KBM-7 (cell line): ENCODE measurements at regions not wholly inside any gene's neighbourhood (a gene's known extent, or its start where the extent isn't known, plus 50 kb on each side); places are given as distances from the start of the nearest gene placed in this dataset.
"Not testable (repeated sequence)": the region's sequence is repeated elsewhere in the genome, so short reads cannot be mapped to it uniquely, and the experiment has no call there.

ENCODE experiments used
- DNase-seq: peaks from one replicate; pipeline ENCODE4 v3.0.0-alpha.2; 2015
- in situ Hi-C: fragments of 300-500 bp; cut with MboI; formaldehyde crosslinking; loops from 2 replicates; pipeline ENCODE4 v1.14.3; 2020; ENCODE audit warnings: low sequenced_read_pairs, low pct_unique_long_range_greater_than_20kb, mixed read lengths

GRCh38 chr12:127013197-127013596 is 1253.8 kb upstream of the TMEM132C start:
- no peak for DNase-seq
- in situ Hi-C loops = no loop called here

- in situ Hi-C loops = no loop called here
- no peak for DNase-seq
Observed at GRCh38 chr12:127014079-127014478, 1252.9 kb upstream of the TMEM132C start.

- in situ Hi-C loops = no loop called here
- no peak for DNase-seq
Observed at GRCh38 chr12:127024791-127025190, 1242.2 kb upstream of the TMEM132C start.

DNA sequence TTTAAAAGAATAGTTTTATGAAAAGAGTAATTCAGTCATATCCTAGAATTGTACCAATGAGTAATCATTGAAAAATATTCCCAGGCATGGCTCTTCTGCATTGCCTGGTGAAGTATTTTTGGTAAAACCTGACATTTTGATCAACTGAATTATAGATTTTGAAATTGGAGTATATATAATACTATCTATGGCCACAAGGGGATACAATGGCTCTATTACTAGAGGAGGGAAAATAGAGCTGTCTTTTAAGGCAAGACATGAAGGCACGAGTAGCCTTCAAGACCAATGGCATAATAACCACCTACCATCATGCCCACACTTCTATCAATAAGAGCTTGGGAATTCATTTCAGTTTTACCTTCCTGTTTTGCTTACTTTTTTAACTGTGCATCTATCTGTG is 1241.4 kb upstream of the TMEM132C start:
- DNase-seq = no peak
- in situ Hi-C loops = no loop called here

GRCh38 chr12:127035011-127035879 is 1231.7 kb upstream of the TMEM132C start:
- in situ Hi-C loops = no loop called here
- no peak for DNase-seq

GRCh38 chr12:127038152-127038551 is 1228.8 kb upstream of the TMEM132C start:
- in situ Hi-C loops = no loop called here

GRCh38 chr12:127038761-127039160 is 1228.2 kb upstream of the TMEM132C start:
- no peak for DNase-seq
- in situ Hi-C loops = no loop called here

More at GRCh38 chr12:127038152-127038551, 1228.8 kb upstream of the TMEM132C start:
- DNase-seq = no peak

GRCh38 chr12:127041985-127042625 is 1224.9 kb upstream of the TMEM132C start:
- in situ Hi-C loops = no loop called here
- DNase-seq = peak; percentile 47

GRCh38 chr12:127043731-127044130 is 1223.2 kb upstream of the TMEM132C start:
- DNase-seq = no peak
- in situ Hi-C loops = no loop called here

- in situ Hi-C loops = no loop called here
Observed at GRCh38 chr12:127044836-127045235, 1222.1 kb upstream of the TMEM132C start.

GRCh38 chr12:127046467-127046866 is 1220.5 kb upstream of the TMEM132C start:
- in situ Hi-C loops = no loop called here
- DNase-seq = no peak

More at GRCh38 chr12:127044836-127045235, 1222.1 kb upstream of the TMEM132C start:
- no peak for DNase-seq

DNA sequence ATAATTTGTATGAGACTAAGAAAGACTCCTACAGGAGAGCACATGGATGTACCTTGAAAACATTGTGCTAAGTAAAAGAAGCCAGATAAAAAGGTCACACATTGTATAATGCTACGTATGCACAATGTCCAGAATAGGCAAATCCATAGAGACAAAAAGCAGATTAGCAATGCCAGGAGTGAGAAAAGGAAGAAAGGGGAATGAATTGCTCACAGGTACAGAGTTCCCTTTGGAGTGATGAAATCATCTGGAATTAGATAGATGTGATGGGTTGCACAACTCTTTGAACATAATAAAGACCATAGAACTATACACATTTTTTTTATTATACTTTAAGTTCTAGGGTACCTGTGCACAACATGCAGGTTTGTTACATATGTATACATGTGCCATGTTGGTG is 1218.9 kb upstream of the TMEM132C start:
- in situ Hi-C loops = no loop called here
- no peak for DNase-seq

GRCh38 chr12:127048525-127048924 is 1218.4 kb upstream of the TMEM132C start:
- DNase-seq = not testable (repeated sequence)

GRCh38 chr12:127051139-127051538 is 1215.8 kb upstream of the TMEM132C start:
- no peak for DNase-seq
- in situ Hi-C loops = no loop called here

More at GRCh38 chr12:127048525-127048924, 1218.4 kb upstream of the TMEM132C start:
- in situ Hi-C loops = not testable (repeated sequence)

- in situ Hi-C loops = no loop called here
- no peak for DNase-seq
Observed at GRCh38 chr12:127052511-127053232, 1214.3 kb upstream of the TMEM132C start.

DNA sequence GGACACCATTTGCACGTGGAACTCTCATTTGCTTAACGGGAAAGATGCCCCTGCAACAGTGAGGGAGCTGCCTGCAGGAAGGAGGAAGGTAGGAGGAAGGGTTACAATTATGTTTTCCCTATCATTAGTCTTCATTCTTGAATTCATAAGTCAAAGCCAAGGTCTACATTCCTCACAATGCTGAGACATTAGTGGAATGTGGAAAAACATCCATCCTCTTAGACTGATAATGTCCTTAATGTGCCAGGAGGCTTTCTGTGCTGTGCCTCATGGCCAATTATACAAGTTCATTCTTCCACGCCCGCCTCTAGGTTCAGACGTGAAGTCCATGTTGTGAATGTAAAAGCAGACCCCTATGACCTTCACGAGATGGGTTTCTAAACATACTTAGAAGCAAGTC is 1212.4 kb upstream of the TMEM132C start:
- in situ Hi-C loops = no loop called here
- DNase-seq = no peak

DNA sequence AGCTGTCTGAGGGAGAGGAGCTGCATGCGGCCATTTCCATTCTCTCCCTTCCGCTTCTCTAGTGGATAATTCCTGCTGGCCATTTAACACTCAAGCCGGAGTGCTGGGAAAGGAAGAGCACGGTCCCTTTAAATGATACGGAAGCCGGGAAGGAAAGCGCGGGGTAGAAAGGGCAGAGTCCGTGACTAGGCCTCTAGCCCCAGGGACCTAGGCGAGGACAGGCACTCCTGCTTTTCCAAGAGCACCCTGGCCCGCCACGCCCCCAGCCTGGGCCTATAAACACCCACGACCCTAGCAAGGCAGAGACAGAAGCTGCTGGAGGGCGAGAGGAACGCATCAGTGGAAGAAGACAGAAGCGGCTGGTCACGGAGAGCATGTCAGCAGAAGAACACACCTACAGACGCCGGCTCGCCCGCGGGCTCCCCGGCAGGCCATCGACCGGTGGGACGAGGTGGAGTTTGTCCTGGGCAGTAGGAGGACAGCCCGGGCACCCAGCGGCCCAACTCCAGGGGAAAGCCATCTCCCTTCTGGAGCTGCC is 1206.6 kb upstream of the TMEM132C start:
- DNase-seq = no peak
- in situ Hi-C loops = no loop called here

DNA sequence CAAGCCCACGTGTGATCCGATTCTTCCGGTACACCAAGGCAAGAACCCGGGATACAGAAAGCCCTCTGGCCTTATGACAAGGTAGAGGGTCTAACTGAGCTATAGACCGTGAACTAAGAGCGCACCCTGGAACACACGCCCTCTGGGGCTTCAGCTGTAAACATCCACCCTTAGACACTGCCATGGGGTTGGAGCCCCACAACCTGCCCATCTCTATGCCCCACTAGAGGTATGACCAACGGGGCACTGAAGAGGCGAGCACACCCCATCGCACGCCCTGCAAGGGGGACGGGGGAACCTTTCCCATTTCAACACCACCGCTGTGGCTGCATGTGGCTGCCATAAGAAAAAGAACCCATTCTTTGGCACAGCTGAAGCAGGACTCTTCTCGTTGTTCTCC is 1206.0 kb upstream of the TMEM132C start:
- DNase-seq = no peak
- in situ Hi-C loops = no loop called here

GRCh38 chr12:127063339-127064072 is 1203.5 kb upstream of the TMEM132C start:
- DNase-seq = no peak

More at GRCh38 chr12:127063339-127064072, 1203.5 kb upstream of the TMEM132C start:
- in situ Hi-C loops = no loop called here
